ENCODE measurements at regions not wholly inside any gene's neighbourhood (a gene's known extent, or its start where the extent isn't known, plus 50 kb on each side); places are given as distances from the start of the nearest gene placed in this dataset.

DNA sequence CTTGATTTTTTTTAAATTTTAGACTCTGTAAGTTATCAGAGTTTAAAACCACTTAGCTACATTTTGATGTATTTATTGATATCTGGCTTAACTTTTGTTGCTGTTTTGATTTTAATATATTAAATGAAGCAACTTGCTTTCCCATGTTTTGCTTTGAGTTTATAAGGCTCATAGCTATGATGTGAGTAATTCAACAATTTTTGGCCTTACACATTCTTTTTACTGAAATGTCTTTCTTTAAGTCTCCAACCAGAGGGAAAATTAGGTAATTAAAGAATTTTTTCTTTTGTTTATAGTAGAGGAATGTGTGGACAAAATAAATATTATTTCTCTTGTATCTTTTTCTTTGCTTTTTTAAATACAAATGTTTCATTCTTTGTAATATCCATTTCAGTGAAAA, 258.3 kb upstream of the ADAMTS5 start:
- DNase-seq = no peak
- no peaks in the 10 kb centered on the region for H3K36me3 ChIP-seq
- no peak overlapping the region for H3K27ac ChIP-seq
- H3K4me3 ChIP-seq = no peak overlapping the region
- no peaks in the 10 kb centered on the region for H3K9me3 ChIP-seq
- TF ChIP-seq POLR2AphosphoS5 (IDR thresholded peaks at IDR 0.05) = no peak
- no peak for TF ChIP-seq EP300 (IDR thresholded peaks at IDR 0.05; ENCODE audit: low read depth)
- TF ChIP-seq POLR2A (IDR thresholded peaks at IDR 0.05) = no peak
- TF ChIP-seq, protein P1, sequence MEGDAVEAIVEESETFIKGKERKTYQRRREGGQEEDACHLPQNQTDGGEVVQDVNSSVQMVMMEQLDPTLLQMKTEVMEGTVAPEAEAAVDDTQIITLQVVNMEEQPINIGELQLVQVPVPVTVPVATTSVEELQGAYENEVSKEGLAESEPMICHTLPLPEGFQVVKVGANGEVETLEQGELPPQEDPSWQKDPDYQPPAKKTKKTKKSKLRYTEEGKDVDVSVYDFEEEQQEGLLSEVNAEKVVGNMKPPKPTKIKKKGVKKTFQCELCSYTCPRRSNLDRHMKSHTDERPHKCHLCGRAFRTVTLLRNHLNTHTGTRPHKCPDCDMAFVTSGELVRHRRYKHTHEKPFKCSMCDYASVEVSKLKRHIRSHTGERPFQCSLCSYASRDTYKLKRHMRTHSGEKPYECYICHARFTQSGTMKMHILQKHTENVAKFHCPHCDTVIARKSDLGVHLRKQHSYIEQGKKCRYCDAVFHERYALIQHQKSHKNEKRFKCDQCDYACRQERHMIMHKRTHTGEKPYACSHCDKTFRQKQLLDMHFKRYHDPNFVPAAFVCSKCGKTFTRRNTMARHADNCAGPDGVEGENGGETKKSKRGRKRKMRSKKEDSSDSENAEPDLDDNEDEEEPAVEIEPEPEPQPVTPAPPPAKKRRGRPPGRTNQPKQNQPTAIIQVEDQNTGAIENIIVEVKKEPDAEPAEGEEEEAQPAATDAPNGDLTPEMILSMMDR (IDR thresholded peaks at IDR 0.05) = no peak
- no peaks in the 10 kb centered on the region for H3K4me1 ChIP-seq
- no peaks in the 10 kb centered on the region for H3K27me3 ChIP-seq
- in situ Hi-C loops (cut with MboI; ENCODE audit: low pct_ligation_motif_present in 1 of 4, low pct_unique_long_range_greater_than_20kb in 1 of 4, low sequenced_read_pairs in 3 of 4) = no loop called here
- intact Hi-C loops (cut with DNase I; ENCODE audit: low total_unique reads) = no loop called here

DNA sequence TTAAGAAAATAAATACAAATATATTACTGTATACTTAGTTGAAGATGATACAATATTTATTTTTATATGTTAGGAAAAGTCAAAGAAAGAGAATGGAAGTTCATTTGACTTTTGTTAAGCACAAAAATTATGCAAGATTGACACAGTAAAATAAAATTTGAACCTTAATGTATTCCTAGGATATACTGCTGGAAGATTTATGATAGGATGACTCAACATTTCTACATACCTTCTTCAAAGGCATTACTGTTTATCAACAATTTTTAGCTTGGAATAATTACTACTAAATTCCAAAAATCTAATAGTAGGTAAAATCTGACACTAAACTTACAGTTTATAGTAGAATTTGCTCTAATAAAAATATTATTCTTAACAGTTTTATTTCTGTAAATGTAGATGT, 257.3 kb upstream of the ADAMTS5 start:
- TF ChIP-seq EP300 (IDR thresholded peaks at IDR 0.05; ENCODE audit: low read depth) (no peak), POLR2AphosphoS5 (IDR thresholded peaks at IDR 0.05) (no peak), POLR2A (IDR thresholded peaks at IDR 0.05) (no peak)
- TF ChIP-seq, protein P1 (IDR thresholded peaks at IDR 0.05) = no peak
- Histone ChIP-seq H3K4me3 (no peak overlapping the region), H3K27me3 (no peaks in the 10 kb centered on the region), H3K27ac (no peak overlapping the region), H3K4me1 (no peaks in the 10 kb centered on the region), H3K36me3 (no peaks in the 10 kb centered on the region), H3K9me3 (no peaks in the 10 kb centered on the region)
- in situ Hi-C loops (cut with MboI; ENCODE audit: low pct_ligation_motif_present in 1 of 4, low pct_unique_long_range_greater_than_20kb in 1 of 4, low sequenced_read_pairs in 3 of 4) = no loop called here
- DNase-seq = no peak
- intact Hi-C loops (cut with DNase I; ENCODE audit: low total_unique reads) = no loop called here

DNA sequence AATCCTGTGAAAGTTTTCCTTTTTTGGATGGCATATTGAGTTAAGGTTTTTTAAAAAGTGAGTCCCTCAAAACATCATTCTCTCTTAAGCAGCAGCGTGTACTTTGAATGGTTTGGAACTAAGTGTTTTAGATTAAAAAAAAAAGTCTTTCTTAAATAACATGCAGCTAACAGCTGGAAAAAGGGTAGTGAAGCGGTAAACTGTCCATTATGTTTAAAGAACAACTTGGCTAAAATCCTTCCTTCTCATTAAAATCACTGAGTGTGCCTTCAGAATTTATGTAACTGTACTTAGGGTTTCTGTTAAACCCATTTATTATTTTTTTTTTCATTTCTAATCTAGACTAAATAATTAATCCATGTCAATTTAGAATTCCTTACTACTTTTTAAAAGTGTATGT, 254.2 kb upstream of the ADAMTS5 start:
- in situ Hi-C loops (cut with MboI; ENCODE audit: low pct_ligation_motif_present in 1 of 4, low pct_unique_long_range_greater_than_20kb in 1 of 4, low sequenced_read_pairs in 3 of 4) = no loop called here
- DNase-seq = no peak
- Histone ChIP-seq H3K27ac (no peak overlapping the region), H3K4me3 (no peak overlapping the region), H3K4me1 (no peaks in the 10 kb centered on the region), H3K9me3 (no peaks in the 10 kb centered on the region), H3K27me3 (no peaks in the 10 kb centered on the region), H3K36me3 (no peaks in the 10 kb centered on the region)
- intact Hi-C loops (cut with DNase I; ENCODE audit: low total_unique reads) = no loop called here
- 61 to 78% methylated on average over 2 of the region's 2 CpGs for WGBS, 2 donors (ENCODE audit: low coverage in 1 of 2)
- TF ChIP-seq EP300 (IDR thresholded peaks at IDR 0.05; ENCODE audit: low read depth) (no peak), POLR2AphosphoS5 (IDR thresholded peaks at IDR 0.05) (no peak), POLR2A (IDR thresholded peaks at IDR 0.05) (no peak)
- TF ChIP-seq, protein P1 (IDR thresholded peaks at IDR 0.05) = no peak

DNA sequence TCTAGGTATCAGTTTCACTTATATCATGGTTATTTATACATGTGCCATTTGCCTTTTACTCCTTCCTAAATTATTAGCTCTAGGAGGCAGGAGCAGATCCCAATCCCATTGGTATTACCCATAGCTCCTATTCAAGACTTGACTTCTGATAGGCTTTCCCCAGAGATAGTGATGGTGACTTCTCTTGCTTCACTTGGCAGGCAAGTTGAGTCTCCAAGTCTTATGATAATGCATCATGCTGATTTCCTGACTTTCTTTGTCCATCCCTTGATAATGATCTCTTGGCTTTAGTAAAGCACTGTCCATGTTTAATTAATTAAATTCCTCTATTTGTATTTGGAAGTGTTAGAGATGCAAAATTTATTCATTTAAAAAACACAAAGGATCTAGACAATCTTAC, 253.5 kb upstream of the ADAMTS5 start:
- Histone ChIP-seq H3K27me3 (no peaks in the 10 kb centered on the region), H3K9me3 (no peaks in the 10 kb centered on the region), H3K4me1 (no peaks in the 10 kb centered on the region), H3K36me3 (no peaks in the 10 kb centered on the region), H3K27ac (no peak overlapping the region), H3K4me3 (no peak overlapping the region)
- DNase-seq = no peak
- TF ChIP-seq, protein P1 (IDR thresholded peaks at IDR 0.05) = no peak
- TF ChIP-seq POLR2A (IDR thresholded peaks at IDR 0.05) (no peak), EP300 (IDR thresholded peaks at IDR 0.05; ENCODE audit: low read depth) (no peak), POLR2AphosphoS5 (IDR thresholded peaks at IDR 0.05) (no peak)
- in situ Hi-C loops (cut with MboI; ENCODE audit: low pct_ligation_motif_present in 1 of 4, low pct_unique_long_range_greater_than_20kb in 1 of 4, low sequenced_read_pairs in 3 of 4) = no loop called here
- intact Hi-C loops (cut with DNase I; ENCODE audit: low total_unique reads) = no loop called here

All from transverse colon (tissue), 4 donors.